ENCODE measurements at regions not wholly inside any gene's neighbourhood (a gene's known extent, or its start where the extent isn't known, plus 50 kb on each side); places are given as distances from the start of the nearest gene placed in this dataset.

DNA sequence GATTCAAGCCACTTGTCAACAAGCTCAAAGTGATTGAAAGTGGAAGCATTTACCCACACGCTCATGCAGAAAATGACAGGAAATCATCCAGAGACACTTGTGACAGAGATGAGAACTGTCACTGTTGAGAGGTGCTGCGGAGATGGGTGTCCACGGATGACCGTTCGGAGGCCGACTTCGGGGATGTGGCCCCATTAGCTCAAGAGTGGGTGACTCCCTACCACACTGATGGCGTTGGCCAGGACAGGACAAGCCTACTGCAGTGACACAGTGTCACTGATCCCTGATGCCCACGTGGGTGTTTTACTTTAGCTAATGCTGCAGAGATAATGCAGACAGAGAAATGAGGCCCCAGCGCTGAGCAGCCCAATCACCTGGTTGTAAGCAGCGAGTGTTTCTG lies 81.5 kb upstream of the YWHAQ start:
- Histone ChIP-seq H3K27me3 (ENCODE audit: insufficient read depth, low read length, poor library complexity, severe bottlenecking) (no peaks in the 10 kb centered on the region), H3K9ac (ENCODE audit: low read depth, low read length, poor library complexity, severe bottlenecking) (no peak overlapping the region), H3F3A (ENCODE audit: low read depth) (no peaks in the 10 kb centered on the region), H3K4me2 (ENCODE audit: low read depth, low read length, poor library complexity, severe bottlenecking) (no peak overlapping the region), H2AFZ (ENCODE audit: low read length) (no peak overlapping the region), H3K4me3 (ENCODE audit: low read length, poor library complexity, severe bottlenecking) (no peak overlapping the region), H3K4me1 (ENCODE audit: insufficient read depth, low read length, poor library complexity, severe bottlenecking) (peaks cover 14% of the 10 kb centered on the region), H4K20me1 (ENCODE audit: insufficient read depth, low read length, poor library complexity, severe bottlenecking) (no peaks in the 10 kb centered on the region), H3K36me3 (ENCODE audit: insufficient read depth, low read length) (no peaks in the 10 kb centered on the region), H3K9me2 (replicated peaks; ENCODE audit: low read depth, low read length) (no peaks in the 10 kb centered on the region), H3K9me3 (ENCODE audit: insufficient read depth, low read depth, low read length) (no peaks in the 10 kb centered on the region), H3K79me2 (ENCODE audit: insufficient read depth, low read length) (no peaks in the 10 kb centered on the region)
- TF ChIP-seq, protein P1, sequence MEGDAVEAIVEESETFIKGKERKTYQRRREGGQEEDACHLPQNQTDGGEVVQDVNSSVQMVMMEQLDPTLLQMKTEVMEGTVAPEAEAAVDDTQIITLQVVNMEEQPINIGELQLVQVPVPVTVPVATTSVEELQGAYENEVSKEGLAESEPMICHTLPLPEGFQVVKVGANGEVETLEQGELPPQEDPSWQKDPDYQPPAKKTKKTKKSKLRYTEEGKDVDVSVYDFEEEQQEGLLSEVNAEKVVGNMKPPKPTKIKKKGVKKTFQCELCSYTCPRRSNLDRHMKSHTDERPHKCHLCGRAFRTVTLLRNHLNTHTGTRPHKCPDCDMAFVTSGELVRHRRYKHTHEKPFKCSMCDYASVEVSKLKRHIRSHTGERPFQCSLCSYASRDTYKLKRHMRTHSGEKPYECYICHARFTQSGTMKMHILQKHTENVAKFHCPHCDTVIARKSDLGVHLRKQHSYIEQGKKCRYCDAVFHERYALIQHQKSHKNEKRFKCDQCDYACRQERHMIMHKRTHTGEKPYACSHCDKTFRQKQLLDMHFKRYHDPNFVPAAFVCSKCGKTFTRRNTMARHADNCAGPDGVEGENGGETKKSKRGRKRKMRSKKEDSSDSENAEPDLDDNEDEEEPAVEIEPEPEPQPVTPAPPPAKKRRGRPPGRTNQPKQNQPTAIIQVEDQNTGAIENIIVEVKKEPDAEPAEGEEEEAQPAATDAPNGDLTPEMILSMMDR (conservative IDR thresholded peaks at IDR 0.05; ENCODE audit: low read length) = no peak
- no peak for TF ChIP-seq EZH2phosphoT487 (IDR thresholded peaks at IDR 0.05; ENCODE audit: borderline replicate concordance)

GRCh38 chr2:9714630-9715214 lies 83.9 kb upstream of the YWHAQ start:
- Histone ChIP-seq H3K9me2 (replicated peaks; ENCODE audit: low read depth, low read length) (no peaks in the 10 kb centered on the region), H3K9me3 (ENCODE audit: insufficient read depth, low read depth, low read length) (no peaks in the 10 kb centered on the region), H3K79me2 (ENCODE audit: insufficient read depth, low read length) (no peaks in the 10 kb centered on the region), H3K36me3 (ENCODE audit: insufficient read depth, low read length) (no peaks in the 10 kb centered on the region), H3K9ac (ENCODE audit: low read depth, low read length, poor library complexity, severe bottlenecking) (no peak overlapping the region), H2AFZ (ENCODE audit: low read length) (no peak overlapping the region), H3K27me3 (ENCODE audit: insufficient read depth, low read length, poor library complexity, severe bottlenecking) (no peaks in the 10 kb centered on the region), H4K20me1 (ENCODE audit: insufficient read depth, low read length, poor library complexity, severe bottlenecking) (no peaks in the 10 kb centered on the region), H3K4me2 (ENCODE audit: low read depth, low read length, poor library complexity, severe bottlenecking) (peak overlapping the region; percentile 28), H3K4me3 (ENCODE audit: low read length, poor library complexity, severe bottlenecking) (no peak overlapping the region), H3F3A (ENCODE audit: low read depth) (no peaks in the 10 kb centered on the region), H3K4me1 (ENCODE audit: insufficient read depth, low read length, poor library complexity, severe bottlenecking) (peaks cover 12% of the 10 kb centered on the region)
- TF ChIP-seq, protein P1 (conservative IDR thresholded peaks at IDR 0.05; ENCODE audit: low read length) = no peak
- no peak for TF ChIP-seq EZH2phosphoT487 (IDR thresholded peaks at IDR 0.05; ENCODE audit: borderline replicate concordance)

DNA sequence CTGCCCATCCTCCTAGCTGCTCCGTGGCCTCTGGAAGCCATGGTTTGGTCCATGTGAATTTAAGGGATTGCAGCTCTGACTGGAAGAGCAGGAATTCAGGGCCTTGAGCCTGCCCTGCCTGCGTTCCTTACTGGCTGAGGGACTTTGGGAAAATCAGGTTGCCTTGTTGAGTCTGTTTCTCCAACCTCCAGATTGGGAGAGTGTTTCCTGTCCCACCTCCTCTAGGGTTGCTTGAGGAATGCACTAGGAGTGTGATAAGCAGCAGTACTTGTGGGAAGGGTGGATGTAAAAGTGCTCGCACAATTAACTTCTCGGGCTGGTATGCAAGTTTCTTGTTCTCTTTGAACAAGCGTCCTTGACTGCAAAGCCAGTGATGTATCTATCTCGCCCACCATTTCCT lies 84.4 kb upstream of the YWHAQ start:
- TF ChIP-seq EZH2phosphoT487 (IDR thresholded peaks at IDR 0.05; ENCODE audit: borderline replicate concordance) = no peak
- TF ChIP-seq, protein P1 (conservative IDR thresholded peaks at IDR 0.05; ENCODE audit: low read length) = no peak
- H3K27me3 ChIP-seq (ENCODE audit: insufficient read depth, low read length, poor library complexity, severe bottlenecking) = no peaks in the 10 kb centered on the region
- H3K4me2 ChIP-seq (ENCODE audit: low read depth, low read length, poor library complexity, severe bottlenecking) = peak overlapping the region; percentile 28
- H2AFZ ChIP-seq (ENCODE audit: low read length) = no peak overlapping the region
- no peaks in the 10 kb centered on the region for H3K36me3 ChIP-seq (ENCODE audit: insufficient read depth, low read length)
- no peaks in the 10 kb centered on the region for H3F3A ChIP-seq (ENCODE audit: low read depth)
- no peaks in the 10 kb centered on the region for H3K9me2 ChIP-seq (replicated peaks; ENCODE audit: low read depth, low read length)
- no peaks in the 10 kb centered on the region for H3K9me3 ChIP-seq (ENCODE audit: insufficient read depth, low read depth, low read length)
- peaks cover 12% of the 10 kb centered on the region for H3K4me1 ChIP-seq (ENCODE audit: insufficient read depth, low read length, poor library complexity, severe bottlenecking)
- H4K20me1 ChIP-seq (ENCODE audit: insufficient read depth, low read length, poor library complexity, severe bottlenecking) = no peaks in the 10 kb centered on the region
- H3K9ac ChIP-seq (ENCODE audit: low read depth, low read length, poor library complexity, severe bottlenecking) = no peak overlapping the region
- no peaks in the 10 kb centered on the region for H3K79me2 ChIP-seq (ENCODE audit: insufficient read depth, low read length)
- H3K4me3 ChIP-seq (ENCODE audit: low read length, poor library complexity, severe bottlenecking) = no peak overlapping the region
